IMR-90 (cell line): ENCODE measurements at regions not wholly inside any gene's neighbourhood (a gene's known extent, or its start where the extent isn't known, plus 50 kb on each side); places are given as distances from the start of the nearest gene placed in this dataset.

Source experiments
- CEBPB ChIP-seq: IDR thresholded peaks from 2 replicates; pipeline ENCODE4 v1.6.1; 2012; ENCODE audit warnings: low read depth, low read length, improper control_type of control experiment
- FOS ChIP-seq: fragments of 150-350 bp; IDR thresholded peaks from 2 replicates; pipeline ENCODE4 v1.6.1; 2016; ENCODE audit warnings: low read depth, low read length
- MAFK ChIP-seq: IDR thresholded peaks from 2 replicates; pipeline ENCODE4 v1.6.1; 2012; ENCODE audit warnings: low read depth, low read length, improper control_type of control experiment
- MAZ ChIP-seq: IDR thresholded peaks from 2 replicates; pipeline ENCODE4 v1.6.1; 2012; ENCODE audit warnings: low read depth, mild to moderate bottlenecking, low read length, improper control_type of control experiment, moderate library complexity, borderline replicate concordance
- NFE2L2 ChIP-seq: fragments of 150-350 bp; IDR thresholded peaks from 2 replicates; pipeline ENCODE4 v1.6.1; 2016; ENCODE audit warnings: low read depth, mild to moderate bottlenecking, low read length
- POLR2A ChIP-seq: IDR thresholded peaks from 2 replicates; pipeline ENCODE4 v1.6.1; 2012; ENCODE audit warnings: mild to moderate bottlenecking, low read depth, low read length
- RFX5 ChIP-seq: IDR thresholded peaks from 2 replicates; pipeline ENCODE4 v1.8.0; 2012; ENCODE audit warnings: low read depth, mild to moderate bottlenecking, low read length, moderate library complexity
- SMC3 ChIP-seq: fragments of 150-350 bp; IDR thresholded peaks from 2 replicates; pipeline ENCODE4 v1.6.1; 2016; ENCODE audit warnings: low read depth, mild to moderate bottlenecking, antibody characterized with exemption, low read length, moderate library complexity
- TF ChIP-seq, protein P1 (sequence below): conservative IDR thresholded peaks from 2 replicates; pipeline ENCODE4 v1.5.1; 2012; ENCODE audit warnings: mild to moderate bottlenecking, low read depth, low read length, improper control_type of control experiment
- TF ChIP-seq, protein P2 (sequence below): fragments of 150-350 bp; IDR thresholded peaks from 2 replicates; pipeline ENCODE4 v1.6.1; 2016; ENCODE audit warnings: low read depth, mild to moderate bottlenecking, low read length, moderate library complexity, borderline replicate concordance
- TF ChIP-seq, protein P3 (sequence below): fragments of 150-350 bp; IDR thresholded peaks from 2 replicates; pipeline ENCODE4 v1.6.1; 2017; ENCODE audit warnings: mild to moderate bottlenecking, antibody characterized with exemption, low read length, low read depth

DNA sequence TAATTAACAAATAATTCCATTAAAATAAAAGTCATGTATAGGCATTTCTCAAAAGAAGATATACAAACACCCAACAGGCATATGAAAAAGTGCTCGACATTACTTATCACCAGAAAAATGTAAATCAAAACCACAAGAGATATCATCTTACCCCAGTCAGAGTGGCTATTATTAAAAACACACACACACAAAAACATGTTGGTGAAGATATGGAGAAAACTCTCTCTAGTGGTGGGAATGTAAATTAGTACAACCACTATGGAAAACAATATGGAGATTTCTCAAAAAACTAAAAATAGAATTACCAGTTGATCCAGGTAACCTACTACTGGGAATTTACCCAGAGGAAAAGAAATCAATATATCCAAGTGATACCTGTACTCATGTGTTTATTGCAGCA lies 966.3 kb upstream of the POU3F3 start:
- TF ChIP-seq CEBPB (no peak), POLR2A (no peak), SMC3 (no peak), MAZ (no peak), MAFK (no peak), FOS (no peak), RFX5 (no peak), NFE2L2 (no peak)
- TF ChIP-seq, protein P1, sequence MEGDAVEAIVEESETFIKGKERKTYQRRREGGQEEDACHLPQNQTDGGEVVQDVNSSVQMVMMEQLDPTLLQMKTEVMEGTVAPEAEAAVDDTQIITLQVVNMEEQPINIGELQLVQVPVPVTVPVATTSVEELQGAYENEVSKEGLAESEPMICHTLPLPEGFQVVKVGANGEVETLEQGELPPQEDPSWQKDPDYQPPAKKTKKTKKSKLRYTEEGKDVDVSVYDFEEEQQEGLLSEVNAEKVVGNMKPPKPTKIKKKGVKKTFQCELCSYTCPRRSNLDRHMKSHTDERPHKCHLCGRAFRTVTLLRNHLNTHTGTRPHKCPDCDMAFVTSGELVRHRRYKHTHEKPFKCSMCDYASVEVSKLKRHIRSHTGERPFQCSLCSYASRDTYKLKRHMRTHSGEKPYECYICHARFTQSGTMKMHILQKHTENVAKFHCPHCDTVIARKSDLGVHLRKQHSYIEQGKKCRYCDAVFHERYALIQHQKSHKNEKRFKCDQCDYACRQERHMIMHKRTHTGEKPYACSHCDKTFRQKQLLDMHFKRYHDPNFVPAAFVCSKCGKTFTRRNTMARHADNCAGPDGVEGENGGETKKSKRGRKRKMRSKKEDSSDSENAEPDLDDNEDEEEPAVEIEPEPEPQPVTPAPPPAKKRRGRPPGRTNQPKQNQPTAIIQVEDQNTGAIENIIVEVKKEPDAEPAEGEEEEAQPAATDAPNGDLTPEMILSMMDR, result no peak
- TF ChIP-seq, protein P2, sequence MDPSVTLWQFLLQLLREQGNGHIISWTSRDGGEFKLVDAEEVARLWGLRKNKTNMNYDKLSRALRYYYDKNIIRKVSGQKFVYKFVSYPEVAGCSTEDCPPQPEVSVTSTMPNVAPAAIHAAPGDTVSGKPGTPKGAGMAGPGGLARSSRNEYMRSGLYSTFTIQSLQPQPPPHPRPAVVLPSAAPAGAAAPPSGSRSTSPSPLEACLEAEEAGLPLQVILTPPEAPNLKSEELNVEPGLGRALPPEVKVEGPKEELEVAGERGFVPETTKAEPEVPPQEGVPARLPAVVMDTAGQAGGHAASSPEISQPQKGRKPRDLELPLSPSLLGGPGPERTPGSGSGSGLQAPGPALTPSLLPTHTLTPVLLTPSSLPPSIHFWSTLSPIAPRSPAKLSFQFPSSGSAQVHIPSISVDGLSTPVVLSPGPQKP, result no peak
- TF ChIP-seq, protein P3, sequence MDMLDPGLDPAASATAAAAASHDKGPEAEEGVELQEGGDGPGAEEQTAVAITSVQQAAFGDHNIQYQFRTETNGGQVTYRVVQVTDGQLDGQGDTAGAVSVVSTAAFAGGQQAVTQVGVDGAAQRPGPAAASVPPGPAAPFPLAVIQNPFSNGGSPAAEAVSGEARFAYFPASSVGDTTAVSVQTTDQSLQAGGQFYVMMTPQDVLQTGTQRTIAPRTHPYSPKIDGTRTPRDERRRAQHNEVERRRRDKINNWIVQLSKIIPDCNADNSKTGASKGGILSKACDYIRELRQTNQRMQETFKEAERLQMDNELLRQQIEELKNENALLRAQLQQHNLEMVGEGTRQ, result no peak
